ENCODE measurements at regions not wholly inside any gene's neighbourhood (a gene's known extent, or its start where the extent isn't known, plus 50 kb on each side); places are given as distances from the start of the nearest gene placed in this dataset.

DNA sequence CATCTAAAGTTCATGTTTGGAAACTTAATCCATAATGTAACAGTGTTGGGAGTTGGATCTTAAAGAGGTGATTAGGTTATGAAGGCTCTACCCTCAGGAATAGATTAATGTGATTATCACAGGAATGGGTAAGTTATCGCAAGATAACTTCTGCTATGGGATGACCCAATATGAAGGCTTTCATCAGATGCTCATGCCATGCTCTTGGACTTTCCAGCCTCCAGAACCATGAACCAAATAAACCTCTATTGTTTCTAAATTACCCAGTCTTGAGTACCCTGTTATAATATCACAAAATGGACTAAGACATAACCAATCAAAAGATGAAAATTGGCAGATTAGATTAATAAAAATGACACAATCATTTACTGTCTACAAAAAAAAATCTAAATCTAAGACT lies 906.9 kb upstream of the SOX9 start:
- no peak overlapping the region for H3K27ac Mint-ChIP-seq
- H3K36me3 Mint-ChIP-seq = no peaks in the 10 kb centered on the region
- no peaks in the 10 kb centered on the region for H3K4me1 Mint-ChIP-seq
- no peak for DNase-seq
- ChIA-PET CTCF (ENCODE audit: partially characterized antibody) (no interaction called here), POLR2A (ENCODE audit: partially characterized antibody) (no interaction called here)
- no peaks in the 10 kb centered on the region for H3K27me3 Mint-ChIP-seq
- H3K36me3 ChIP-seq (ENCODE audit: insufficient read depth, low read length) = no peaks in the 10 kb centered on the region
- H3K4me3 ChIP-seq (ENCODE audit: low read length in 2 of 2) = no peak overlapping the region
- H3K4me1 ChIP-seq (ENCODE audit: insufficient read depth, low read length) = no peaks in the 10 kb centered on the region
- H3K4me3 Mint-ChIP-seq = no peak overlapping the region
- H3K27ac ChIP-seq (ENCODE audit: low read depth, low read length) = no peak overlapping the region
- intact Hi-C loops (cut with micrococcal nuclease) = no loop called here
- H3K9me3 Mint-ChIP-seq = peaks cover 4 to 44% (median 20%) of the 10 kb centered on the region in 8 donors
- H3K27me3 ChIP-seq (ENCODE audit: insufficient read depth, low read length) = no peaks in the 10 kb centered on the region
- H3K9me3 ChIP-seq (ENCODE audit: control insufficient read depth in 1 of 2, low read length in 2 of 2) = no peaks in the 10 kb centered on the region

DNA sequence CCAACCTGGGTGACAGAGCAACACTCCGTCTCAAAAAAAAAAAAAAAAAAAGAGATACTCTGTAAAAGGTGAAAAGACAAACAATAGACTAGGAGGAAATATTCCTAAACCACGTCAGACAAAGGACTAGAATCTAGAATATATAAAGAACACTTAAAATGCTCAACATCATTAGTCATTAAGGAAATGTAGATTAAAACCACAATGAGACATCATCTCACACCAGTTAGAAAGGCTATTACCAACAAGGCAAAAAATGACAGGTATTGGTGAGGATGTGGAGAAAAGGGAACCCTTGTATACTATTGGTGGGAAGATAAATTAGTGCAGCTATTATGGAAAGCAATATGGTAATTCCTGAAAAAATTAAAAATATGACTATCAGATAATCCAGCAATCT lies 903.1 kb upstream of the SOX9 start:
- Mint-ChIP-seq H3K27ac (no peak overlapping the region), H3K27me3 (no peaks in the 10 kb centered on the region), H3K36me3 (no peaks in the 10 kb centered on the region), H3K4me1 (no peaks in the 10 kb centered on the region), H3K9me3 (peaks cover 2 to 30% (median 12%) of the 10 kb centered on the region in 8 donors), H3K4me3 (no peak overlapping the region)
- Histone ChIP-seq H3K27ac (ENCODE audit: low read depth, low read length) (no peak overlapping the region), H3K9me3 (ENCODE audit: control insufficient read depth in 1 of 2, low read length in 2 of 2) (no peaks in the 10 kb centered on the region), H3K4me1 (ENCODE audit: insufficient read depth, low read length) (no peaks in the 10 kb centered on the region), H3K36me3 (ENCODE audit: insufficient read depth, low read length) (no peaks in the 10 kb centered on the region), H3K27me3 (ENCODE audit: insufficient read depth, low read length) (no peaks in the 10 kb centered on the region), H3K4me3 (ENCODE audit: low read length in 2 of 2) (no peak overlapping the region)
- no peak for DNase-seq
- POLR2A ChIA-PET (ENCODE audit: partially characterized antibody) = no interaction called here
- intact Hi-C loops (cut with micrococcal nuclease) = no loop called here
- CTCF ChIA-PET (ENCODE audit: partially characterized antibody) = no interaction called here

GRCh38 chr17:71224824-71225575 lies 895.8 kb upstream of the SOX9 start:
- H3K36me3 ChIP-seq (ENCODE audit: insufficient read depth, low read length) = no peaks in the 10 kb centered on the region
- H3K4me1 Mint-ChIP-seq = no peaks in the 10 kb centered on the region
- POLR2A ChIA-PET (ENCODE audit: partially characterized antibody) = no interaction called here

DNA sequence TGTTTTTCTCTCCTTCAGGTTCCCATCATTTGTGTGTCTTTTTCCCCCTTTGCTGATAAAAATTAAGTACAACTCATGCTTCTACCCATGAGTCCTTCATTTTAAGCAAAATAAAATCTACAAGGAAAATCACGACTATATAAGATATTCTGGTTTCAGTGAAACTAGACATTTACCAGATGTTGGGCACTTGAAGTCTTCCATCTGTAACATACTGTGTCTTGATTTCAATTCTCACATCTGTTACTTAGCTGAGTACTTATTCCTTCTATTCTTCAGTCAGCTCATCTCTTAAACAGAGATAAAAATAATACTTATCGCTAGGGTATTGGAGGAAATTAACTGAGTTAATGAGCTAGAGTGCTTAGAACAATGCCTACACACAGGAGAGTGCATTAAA lies 893.0 kb upstream of the SOX9 start:
- Mint-ChIP-seq H3K27me3 (no peaks in the 10 kb centered on the region), H3K27ac (no peak overlapping the region), H3K9me3 (peaks cover 0 to 7% (median 0%) of the 10 kb centered on the region in 8 donors), H3K4me3 (no peak overlapping the region), H3K4me1 (no peaks in the 10 kb centered on the region), H3K36me3 (no peaks in the 10 kb centered on the region)
- no peaks in the 10 kb centered on the region for H3K4me1 ChIP-seq (ENCODE audit: insufficient read depth, low read length)
- CTCF ChIA-PET (ENCODE audit: partially characterized antibody) = no interaction called here
- intact Hi-C loops (cut with micrococcal nuclease) = no loop called here
- no peaks in the 10 kb centered on the region for H3K36me3 ChIP-seq (ENCODE audit: insufficient read depth, low read length)
- POLR2A ChIA-PET (ENCODE audit: partially characterized antibody) = no interaction called here
- H3K9me3 ChIP-seq (ENCODE audit: control insufficient read depth in 1 of 2, low read length in 2 of 2) = no peaks in the 10 kb centered on the region
- H3K27ac ChIP-seq (ENCODE audit: low read depth, low read length) = no peak overlapping the region
- no peak overlapping the region for H3K4me3 ChIP-seq (ENCODE audit: low read length in 2 of 2)
- DNase-seq = no peak
- no peaks in the 10 kb centered on the region for H3K27me3 ChIP-seq (ENCODE audit: insufficient read depth, low read length)

More at GRCh38 chr17:71224824-71225575, 895.8 kb upstream of the SOX9 start:
- Histone ChIP-seq H3K9me3 (ENCODE audit: control insufficient read depth in 1 of 2, low read length in 2 of 2) (no peaks in the 10 kb centered on the region), H3K4me3 (ENCODE audit: low read length in 2 of 2) (no peak overlapping the region), H3K4me1 (ENCODE audit: insufficient read depth, low read length) (no peaks in the 10 kb centered on the region), H3K27me3 (ENCODE audit: insufficient read depth, low read length) (no peaks in the 10 kb centered on the region), H3K27ac (ENCODE audit: low read depth, low read length) (no peak overlapping the region)
- intact Hi-C loops (cut with micrococcal nuclease) = no loop called here
- H3K27me3 Mint-ChIP-seq = no peaks in the 10 kb centered on the region
- no peak for DNase-seq
- CTCF ChIA-PET (ENCODE audit: partially characterized antibody) = no interaction called here
- no peaks in the 10 kb centered on the region for H3K36me3 Mint-ChIP-seq
- no peak overlapping the region for H3K27ac Mint-ChIP-seq
- H3K4me3 Mint-ChIP-seq = no peak overlapping the region
- peaks cover 0 to 5% (median 0%) of the 10 kb centered on the region in 8 donors for H3K9me3 Mint-ChIP-seq

GRCh38 chr17:71229070-71229469 lies 891.8 kb upstream of the SOX9 start:
- Histone ChIP-seq H3K27me3 (ENCODE audit: insufficient read depth, low read length) (no peaks in the 10 kb centered on the region), H3K4me1 (ENCODE audit: insufficient read depth, low read length) (no peaks in the 10 kb centered on the region), H3K36me3 (ENCODE audit: insufficient read depth, low read length) (no peaks in the 10 kb centered on the region), H3K9me3 (ENCODE audit: control insufficient read depth in 1 of 2, low read length in 2 of 2) (no peaks in the 10 kb centered on the region), H3K4me3 (ENCODE audit: low read length in 2 of 2) (no peak overlapping the region), H3K27ac (ENCODE audit: low read depth, low read length) (no peak overlapping the region)
- intact Hi-C loops (cut with micrococcal nuclease) = no loop called here
- H3K4me3 Mint-ChIP-seq = no peak overlapping the region
- H3K36me3 Mint-ChIP-seq = no peaks in the 10 kb centered on the region
- peaks cover 0 to 4% (median 1%) of the 10 kb centered on the region in 8 donors for H3K9me3 Mint-ChIP-seq
- no peaks in the 10 kb centered on the region for H3K4me1 Mint-ChIP-seq
- H3K27ac Mint-ChIP-seq = no peak overlapping the region
- POLR2A ChIA-PET (ENCODE audit: partially characterized antibody) = no interaction called here
- CTCF ChIA-PET (ENCODE audit: partially characterized antibody) = no interaction called here
- no peak for DNase-seq
- no peaks in the 10 kb centered on the region for H3K27me3 Mint-ChIP-seq

DNA sequence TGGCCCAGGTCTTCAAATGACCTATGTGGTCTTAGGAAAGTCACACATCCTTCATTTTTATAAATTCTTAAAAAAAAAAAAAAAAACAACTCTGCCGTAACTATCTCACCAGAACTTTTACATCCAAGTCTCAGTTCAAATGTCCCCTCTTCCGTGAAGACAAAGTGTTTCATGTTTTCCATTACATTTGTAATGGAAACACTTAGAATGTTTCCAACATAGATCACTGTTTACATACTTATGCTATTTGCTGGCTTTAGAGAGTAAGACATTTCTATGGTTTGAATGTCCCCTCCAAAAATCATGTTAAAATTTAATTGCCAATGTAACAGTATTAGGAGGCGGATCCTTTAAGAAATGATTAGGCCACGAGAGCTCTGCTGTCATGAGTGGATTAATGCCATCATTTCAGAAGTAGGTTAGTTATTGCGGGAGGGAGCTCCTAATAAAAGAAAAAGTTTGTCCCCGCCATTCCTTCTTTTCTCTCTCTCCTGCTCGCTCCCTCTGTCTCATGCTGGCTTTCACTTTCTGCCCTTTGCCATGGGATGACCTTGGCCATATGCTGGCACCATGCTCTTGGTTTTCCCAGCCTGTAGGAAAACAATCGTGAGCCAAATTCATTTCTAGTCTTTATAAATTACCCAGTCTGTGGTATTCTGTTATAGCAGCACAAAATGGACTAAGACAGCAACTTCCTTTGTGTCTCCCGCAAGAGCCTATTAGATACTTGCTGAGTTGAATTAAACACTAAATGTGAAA lies 887.8 kb upstream of the SOX9 start:
- no peaks in the 10 kb centered on the region for H3K27me3 Mint-ChIP-seq
- H3K4me1 Mint-ChIP-seq = no peaks in the 10 kb centered on the region
- Histone ChIP-seq H3K4me3 (ENCODE audit: low read length in 2 of 2) (no peak overlapping the region), H3K36me3 (ENCODE audit: insufficient read depth, low read length) (no peaks in the 10 kb centered on the region), H3K27me3 (ENCODE audit: insufficient read depth, low read length) (no peaks in the 10 kb centered on the region), H3K9me3 (ENCODE audit: control insufficient read depth in 1 of 2, low read length in 2 of 2) (no peaks in the 10 kb centered on the region), H3K4me1 (ENCODE audit: insufficient read depth, low read length) (no peaks in the 10 kb centered on the region), H3K27ac (ENCODE audit: low read depth, low read length) (no peak overlapping the region)
- no peak overlapping the region for H3K4me3 Mint-ChIP-seq
- peaks cover 0 to 4% (median 3%) of the 10 kb centered on the region in 8 donors for H3K9me3 Mint-ChIP-seq
- ChIA-PET POLR2A (ENCODE audit: partially characterized antibody) (no interaction called here), CTCF (ENCODE audit: partially characterized antibody) (no interaction called here)
- no peaks in the 10 kb centered on the region for H3K36me3 Mint-ChIP-seq
- intact Hi-C loops (cut with micrococcal nuclease) = no loop called here
- no peak overlapping the region for H3K27ac Mint-ChIP-seq
- DNase-seq = no peak

- Mint-ChIP-seq H3K36me3 (no peaks in the 10 kb centered on the region), H3K4me1 (no peaks in the 10 kb centered on the region), H3K27ac (no peak overlapping the region), H3K4me3 (no peak overlapping the region), H3K27me3 (no peaks in the 10 kb centered on the region), H3K9me3 (peaks cover 0 to 4% (median 2%) of the 10 kb centered on the region in 8 donors)
- intact Hi-C loops (cut with micrococcal nuclease) = no loop called here
- no peak overlapping the region for H3K27ac ChIP-seq (ENCODE audit: low read depth, low read length)
- no peaks in the 10 kb centered on the region for H3K27me3 ChIP-seq (ENCODE audit: insufficient read depth, low read length)
- H3K9me3 ChIP-seq (ENCODE audit: control insufficient read depth in 1 of 2, low read length in 2 of 2) = no peaks in the 10 kb centered on the region
- no peaks in the 10 kb centered on the region for H3K36me3 ChIP-seq (ENCODE audit: insufficient read depth, low read length)
- no peak overlapping the region for H3K4me3 ChIP-seq (ENCODE audit: low read length in 2 of 2)
- ChIA-PET CTCF (ENCODE audit: partially characterized antibody) (no interaction called here), POLR2A (ENCODE audit: partially characterized antibody) (no interaction called here)
- no peaks in the 10 kb centered on the region for H3K4me1 ChIP-seq (ENCODE audit: insufficient read depth, low read length)
- DNase-seq = no peak
These were observed 886.5 kb upstream of the SOX9 start for GRCh38 chr17:71234349-71234748.

Measured in CD4-positive, alpha-beta memory T cell (primary cell).